Keratinocyte (primary cell): ENCODE measurements at regions not wholly inside any gene's neighbourhood (a gene's known extent, or its start where the extent isn't known, plus 50 kb on each side); places are given as distances from the start of the nearest gene placed in this dataset.
A peak's percentile ranks its signal among the peaks of the same experiment; 100 is the strongest.

Experiments used
- DNase-seq: peaks from one replicate; pipeline ENCODE4 v3.0.0-alpha.2; 2011; ENCODE audit warnings: low read depth, missing footprints, low spot score
- FAIRE-seq: peaks from 2 replicates; lab custom pipeline; 2011; peaks lifted over from hg19 to GRCh38; lab: Jason Lieb, UNC
- H2AFZ ChIP-seq: 2 replicates; pipeline ENCODE4 v1.6.0; 2012; ENCODE audit warnings: low read length, control low read depth, inconsistent platforms; ENCODE audit not compliant: control insufficient read depth
- H3K27ac ChIP-seq: 2 replicates; pipeline ENCODE4 v1.5.1; 2011; ENCODE audit warnings: low read length; ENCODE audit not compliant: control insufficient read depth, insufficient read depth
- H3K27me3 ChIP-seq: 3 replicates; pipeline ENCODE4 v1.6.0; 2011; ENCODE audit warnings: low read length; ENCODE audit not compliant: control insufficient read depth, insufficient read depth; ENCODE audit errors: extremely low read depth
- H3K36me3 ChIP-seq, 2 experiments: 2 replicates in 1 of 2; 3 replicates in 1 of 2; pipeline ENCODE4 v1.5.1; 2011; ENCODE audit warnings: low read length in 2 of 2, mild to moderate bottlenecking in 1 of 2; ENCODE audit not compliant: control insufficient read depth in 2 of 2, insufficient read depth in 2 of 2; ENCODE audit errors: extremely low read depth in 1 of 2
- H3K4me1 ChIP-seq: 3 replicates; pipeline ENCODE4 v1.5.1; 2011; ENCODE audit warnings: low read length; ENCODE audit not compliant: control insufficient read depth, insufficient read depth; ENCODE audit errors: extremely low read depth
- H3K4me2 ChIP-seq: 3 replicates; pipeline ENCODE4 v1.6.0; 2011; ENCODE audit warnings: low read depth, low read length; ENCODE audit not compliant: control insufficient read depth, insufficient read depth; ENCODE audit errors: extremely low read depth
- H3K4me3 ChIP-seq, 3 experiments: fragments of 200-600 bp in 1 of 3; sonication (generic) in 1 of 3; 2 replicates in 2 of 3; 3 replicates in 1 of 3; pipeline ENCODE4 v1.5.1; 2011 to 2016; ENCODE audit warnings: low read length in 3 of 3, mild to moderate bottlenecking in 3 of 3, control low read depth in 2 of 3, inconsistent platforms in 1 of 3, low read depth in 1 of 3, mixed read lengths in 1 of 3, mixed run types in 1 of 3, moderate library complexity in 1 of 3; ENCODE audit not compliant: control insufficient read depth in 2 of 3, insufficient read depth in 2 of 3; ENCODE audit errors: extremely low read depth in 1 of 3
- H3K79me2 ChIP-seq: 2 replicates; pipeline ENCODE4 v1.6.0; 2012; ENCODE audit warnings: low read length; ENCODE audit not compliant: control insufficient read depth, insufficient read depth
- H3K9ac ChIP-seq: 3 replicates; pipeline ENCODE4 v1.6.0; 2011; ENCODE audit warnings: low read length; ENCODE audit not compliant: control insufficient read depth, insufficient read depth; ENCODE audit errors: extremely low read depth
- H3K9me1 ChIP-seq: 3 replicates; pipeline ENCODE4 v1.6.0; 2011; ENCODE audit warnings: low read length; ENCODE audit not compliant: control insufficient read depth, insufficient read depth; ENCODE audit errors: extremely low read depth
- H3K9me3 ChIP-seq: 2 replicates; pipeline ENCODE4 v1.5.1; 2012; ENCODE audit warnings: low read depth, low read length; ENCODE audit not compliant: control insufficient read depth
- H4K20me1 ChIP-seq: 3 replicates; pipeline ENCODE4 v1.6.0; 2011; ENCODE audit warnings: low read length; ENCODE audit not compliant: control insufficient read depth, insufficient read depth; ENCODE audit errors: extremely low read depth
- EZH2 ChIP-seq: IDR thresholded peaks from one replicate; pipeline ENCODE4 v1.6.1; 2012; ENCODE audit warnings: inconsistent platforms, mild to moderate bottlenecking, low read length, moderate library complexity
- dilution Hi-C: fragments of 300-500 bp; cut with MboI; formaldehyde crosslinking; loops from one replicate; pipeline ENCODE4 v1.7.0; 2020; ENCODE audit warnings: low sequenced_read_pairs; ENCODE audit not compliant: extremely low pct_ligation_motif_present
- TF ChIP-seq, protein P1 (sequence below), 3 experiments: IDR thresholded peaks in 1 of 3; conservative IDR thresholded peaks in 1 of 3; optimal IDR thresholded peaks in 1 of 3; 2 replicates in 2 of 3; 3 replicates in 1 of 3; pipeline versions ENCODE3 to v1.5.1; 2011; ENCODE audit warnings: low read length in 3 of 3, mild to moderate bottlenecking in 3 of 3, moderate library complexity in 2 of 3, control low read depth in 1 of 3, inconsistent platforms in 1 of 3; ENCODE audit not compliant: insufficient read depth in 2 of 3; ENCODE audit errors: extremely low read depth in 1 of 3

DNA sequence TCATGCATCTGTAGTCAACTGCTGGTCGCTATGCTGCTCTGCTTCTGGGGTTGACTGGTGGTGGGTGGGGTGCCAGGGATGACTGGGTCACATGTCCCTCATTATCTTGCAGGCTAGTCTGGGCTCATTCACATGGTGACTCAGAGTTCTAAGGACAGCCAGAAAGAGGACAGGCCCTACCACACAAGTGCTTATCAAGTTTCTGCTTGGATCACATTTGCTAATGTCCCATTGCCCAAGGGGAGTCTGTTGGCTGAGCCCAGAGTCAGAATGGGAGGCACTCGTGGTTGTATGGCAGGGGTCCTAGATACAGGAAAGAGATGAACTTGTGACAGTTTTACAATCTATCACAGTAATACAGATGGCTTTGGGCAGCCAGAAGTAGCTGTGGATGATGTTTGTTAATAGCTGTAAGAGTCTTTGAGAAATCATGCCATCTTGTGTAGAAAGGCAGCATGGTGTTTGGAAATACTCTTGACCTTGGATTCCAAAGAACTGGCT, 221.3 kb downstream of the GPAT3 start:
- dilution Hi-C loops = no loop called here
- Histone ChIP-seq H3K36me3 (no peaks in the 10 kb centered on the region), H3K9me3 (no peaks in the 10 kb centered on the region), H3K27me3 (no peaks in the 10 kb centered on the region), H3K4me2 (peak overlapping the region; percentile 18), H3K9ac (no peak overlapping the region), H4K20me1 (no peaks in the 10 kb centered on the region), H3K4me1 (peaks cover 5% of the 10 kb centered on the region), H3K9me1 (no peaks in the 10 kb centered on the region), H2AFZ (no peak overlapping the region), H3K4me3 (no peak overlapping the region), H3K27ac (no peak overlapping the region), H3K79me2 (no peaks in the 10 kb centered on the region)
- no peak for TF ChIP-seq EZH2
- TF ChIP-seq, protein P1, sequence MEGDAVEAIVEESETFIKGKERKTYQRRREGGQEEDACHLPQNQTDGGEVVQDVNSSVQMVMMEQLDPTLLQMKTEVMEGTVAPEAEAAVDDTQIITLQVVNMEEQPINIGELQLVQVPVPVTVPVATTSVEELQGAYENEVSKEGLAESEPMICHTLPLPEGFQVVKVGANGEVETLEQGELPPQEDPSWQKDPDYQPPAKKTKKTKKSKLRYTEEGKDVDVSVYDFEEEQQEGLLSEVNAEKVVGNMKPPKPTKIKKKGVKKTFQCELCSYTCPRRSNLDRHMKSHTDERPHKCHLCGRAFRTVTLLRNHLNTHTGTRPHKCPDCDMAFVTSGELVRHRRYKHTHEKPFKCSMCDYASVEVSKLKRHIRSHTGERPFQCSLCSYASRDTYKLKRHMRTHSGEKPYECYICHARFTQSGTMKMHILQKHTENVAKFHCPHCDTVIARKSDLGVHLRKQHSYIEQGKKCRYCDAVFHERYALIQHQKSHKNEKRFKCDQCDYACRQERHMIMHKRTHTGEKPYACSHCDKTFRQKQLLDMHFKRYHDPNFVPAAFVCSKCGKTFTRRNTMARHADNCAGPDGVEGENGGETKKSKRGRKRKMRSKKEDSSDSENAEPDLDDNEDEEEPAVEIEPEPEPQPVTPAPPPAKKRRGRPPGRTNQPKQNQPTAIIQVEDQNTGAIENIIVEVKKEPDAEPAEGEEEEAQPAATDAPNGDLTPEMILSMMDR (optimal IDR thresholded peaks at IDR 0.05 in 1 of 3, IDR thresholded peaks at IDR 0.05 in 1 of 3, conservative IDR thresholded peaks at IDR 0.05 in 1 of 3; ENCODE audit: extremely low read depth in 1 of 3, insufficient read depth in 2 of 3, low read length in 3 of 3) = no peak
- DNase-seq (peak; percentile 26), FAIRE-seq (peak; percentile 73)

DNA sequence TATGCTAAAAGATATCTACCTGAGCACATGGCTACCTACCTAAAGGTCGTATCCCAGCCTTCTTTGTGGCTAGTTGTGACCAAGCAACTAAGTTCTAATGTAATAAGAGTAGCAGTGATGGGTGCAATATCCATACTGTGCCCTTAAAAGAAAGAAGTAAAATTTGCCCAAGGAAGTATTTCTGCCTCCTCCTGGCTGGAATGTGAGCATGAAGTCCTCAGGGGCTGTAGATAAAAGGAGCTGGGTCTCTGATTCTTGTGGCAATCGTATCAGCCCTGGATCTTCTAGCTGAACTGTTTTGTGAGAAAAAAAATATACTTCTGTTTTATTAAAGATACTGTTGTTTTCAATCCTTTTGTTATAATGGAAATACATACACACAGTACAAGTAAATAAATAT, 217.4 kb downstream of the GPAT3 start:
- Histone ChIP-seq H3K9ac (no peak overlapping the region), H3K4me3 (no peak overlapping the region), H3K9me1 (no peaks in the 10 kb centered on the region), H3K79me2 (no peaks in the 10 kb centered on the region), H3K27ac (no peak overlapping the region), H2AFZ (no peak overlapping the region), H3K27me3 (no peaks in the 10 kb centered on the region), H3K36me3 (no peaks in the 10 kb centered on the region), H3K4me1 (peaks cover 15% of the 10 kb centered on the region), H3K9me3 (no peaks in the 10 kb centered on the region), H4K20me1 (no peaks in the 10 kb centered on the region), H3K4me2 (no peak overlapping the region)
- FAIRE-seq (no peak), DNase-seq (no peak)
- TF ChIP-seq, protein P1 (optimal IDR thresholded peaks at IDR 0.05 in 1 of 3, IDR thresholded peaks at IDR 0.05 in 1 of 3, conservative IDR thresholded peaks at IDR 0.05 in 1 of 3; ENCODE audit: extremely low read depth in 1 of 3, insufficient read depth in 2 of 3, low read length in 3 of 3) = peak in 1 of 3 experiments; percentile 15
- TF ChIP-seq EZH2 = no peak
- dilution Hi-C loops = no loop called here
